HEK293T (cell line): ENCODE measurements at regions not wholly inside any gene's neighbourhood (a gene's known extent, or its start where the extent isn't known, plus 50 kb on each side); places are given as distances from the start of the nearest gene placed in this dataset.

Experiments
- CTBP1 ChIP-seq: fragments of 450-650 bp; IDR thresholded peaks from 2 replicates; pipeline ENCODE4 v1.6.1; 2016; ENCODE audit warnings: borderline replicate concordance
- FOXK2 ChIP-seq: fragments of 450-650 bp; IDR thresholded peaks from 2 replicates; pipeline ENCODE4 v1.6.1; 2016; ENCODE audit warnings: mild to moderate bottlenecking
- L3MBTL2 ChIP-seq: fragments of 450-650 bp; conservative IDR thresholded peaks from 2 replicates; pipeline ENCODE4 v1.6.1; 2016; ENCODE audit warnings: mild to moderate bottlenecking
- LEF1 ChIP-seq: fragments of 450-650 bp; IDR thresholded peaks from 2 replicates; pipeline ENCODE4 v1.6.1; 2017; ENCODE audit warnings: mild to moderate bottlenecking, borderline replicate concordance
- SP1 ChIP-seq: fragments of 450-650 bp; IDR thresholded peaks from 2 replicates; pipeline ENCODE4 v1.6.1; 2017
- ZNF384 ChIP-seq: fragments of 450-650 bp; IDR thresholded peaks from 2 replicates; pipeline ENCODE4 v1.6.1; 2016

- peak; percentile 72; the same call in 1 of the 2 replicates for TF ChIP-seq LEF1
- TF ChIP-seq SP1, result no peak
- TF ChIP-seq L3MBTL2, result no peak
- peak; percentile 95 for TF ChIP-seq CTBP1
- TF ChIP-seq FOXK2, result no peak
- TF ChIP-seq ZNF384, result peak; percentile 26; the same call in 1 of the 2 replicates
Observed at GRCh38 chr4:126427853-126428252, 1113.1 kb downstream of the FAT4 start.
